ENCODE measurements at regions not wholly inside any gene's neighbourhood (a gene's known extent, or its start where the extent isn't known, plus 50 kb on each side); places are given as distances from the start of the nearest gene placed in this dataset.

DNA sequence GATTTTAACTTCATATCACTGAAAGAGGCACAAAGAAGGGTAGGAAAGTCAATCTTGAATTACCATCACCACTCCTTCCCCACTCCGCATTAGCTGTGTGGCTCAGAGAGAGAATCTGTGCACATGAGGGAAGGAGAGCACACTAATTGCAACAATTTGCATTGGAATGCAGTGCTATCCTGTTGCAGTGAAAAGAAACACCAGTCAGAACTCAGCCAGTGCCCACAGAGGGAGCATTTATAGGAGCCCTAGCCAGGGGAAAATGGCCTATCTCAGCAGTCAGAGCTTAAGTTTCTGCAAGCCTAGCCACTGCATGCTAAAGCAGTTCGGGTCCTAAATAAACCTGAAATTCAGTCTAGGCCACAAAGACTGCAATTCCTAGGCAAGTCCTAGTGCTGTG is 159.4 kb upstream of the AR start:
- H3K36me3 Mint-ChIP-seq (ENCODE audit: low read depth) = no peaks in the 10 kb centered on the region
- no peaks in the 10 kb centered on the region for H3K36me3 ChIP-seq (ENCODE audit: control insufficient read depth, insufficient read depth, low read length)
- H3K27me3 ChIP-seq (ENCODE audit: control insufficient read depth, insufficient read depth, low read length, poor library complexity, severe bottlenecking) = no peaks in the 10 kb centered on the region
- no peaks in the 10 kb centered on the region for H3K4me1 Mint-ChIP-seq
- peaks cover 52% of the 10 kb centered on the region for H3K9me3 Mint-ChIP-seq
- H3K9me3 ChIP-seq (ENCODE audit: control insufficient read depth, low read length) = no peaks in the 10 kb centered on the region
- 80 to 82% methylated on average over 1 to 2 of the region's 2 CpGs for WGBS, 2 experiments (ENCODE audit: insufficient coverage in 1 of 2, insufficient read length in 1 of 2)
- no peaks in the 10 kb centered on the region for H3K27me3 Mint-ChIP-seq (ENCODE audit: insufficient read depth)
- no peak for TF ChIP-seq CTCF (conservative IDR thresholded peaks at IDR 0.05)
- H3K9ac ChIP-seq (ENCODE audit: extremely low read depth, low read length, poor library complexity, severe bottlenecking) = no peak overlapping the region
- DNase-seq = peak; percentile 45
- H3K4me3 Mint-ChIP-seq = no peak overlapping the region
- no peak overlapping the region for H3K27ac ChIP-seq (ENCODE audit: low read depth, low read length)
- H3K4me1 ChIP-seq (ENCODE audit: control insufficient read depth, insufficient read depth, low read length) = no peaks in the 10 kb centered on the region
- no peak overlapping the region for H3K4me3 ChIP-seq (ENCODE audit: low read length)
- no peak overlapping the region for H3K27ac Mint-ChIP-seq

DNA sequence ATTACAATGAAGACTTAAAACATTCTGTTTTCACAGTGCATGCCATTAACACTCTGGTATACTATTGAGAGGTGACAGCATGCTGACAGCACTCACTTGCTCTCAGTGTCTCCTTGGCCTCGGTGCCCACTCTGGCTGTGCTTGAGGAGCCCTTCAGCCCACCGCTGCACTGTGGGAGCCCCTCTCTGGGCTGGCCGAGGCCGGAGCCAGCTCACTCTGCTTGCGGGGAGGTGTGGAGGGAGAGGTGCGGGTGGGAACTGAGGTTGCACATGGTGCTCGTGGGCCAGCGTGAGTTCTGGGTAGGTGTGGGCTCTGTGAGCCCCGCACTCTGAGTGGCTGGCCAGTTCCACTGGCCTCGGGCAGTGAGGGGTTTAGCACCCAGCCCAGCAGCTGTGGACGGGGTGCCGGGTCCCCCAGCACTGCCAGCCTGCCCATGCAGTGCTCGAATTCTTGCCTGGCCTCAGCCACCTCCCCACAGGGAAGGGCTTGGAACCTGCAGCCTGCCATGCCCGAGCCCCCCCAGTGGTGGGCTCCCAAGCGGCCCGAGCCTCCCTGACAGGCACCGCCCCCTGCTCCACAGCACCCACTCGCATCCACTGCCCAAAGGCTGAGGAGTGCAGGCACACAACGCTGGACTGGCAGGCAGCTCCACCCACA is 135.3 kb upstream of the AR start:
- Histone ChIP-seq H3K9ac (ENCODE audit: extremely low read depth, low read length, poor library complexity, severe bottlenecking) (no peak overlapping the region), H3K9me3 (ENCODE audit: control insufficient read depth, low read length) (no peaks in the 10 kb centered on the region), H3K36me3 (ENCODE audit: control insufficient read depth, insufficient read depth, low read length) (no peaks in the 10 kb centered on the region), H3K27ac (ENCODE audit: low read depth, low read length) (no peak overlapping the region), H3K27me3 (ENCODE audit: control insufficient read depth, insufficient read depth, low read length, poor library complexity, severe bottlenecking) (no peaks in the 10 kb centered on the region), H3K4me1 (ENCODE audit: control insufficient read depth, insufficient read depth, low read length) (no peaks in the 10 kb centered on the region), H3K4me3 (ENCODE audit: low read length) (no peak overlapping the region)
- H3K4me3 Mint-ChIP-seq = no peak overlapping the region
- H3K4me1 Mint-ChIP-seq = no peaks in the 10 kb centered on the region
- H3K36me3 Mint-ChIP-seq (ENCODE audit: low read depth) = no peaks in the 10 kb centered on the region
- no peaks in the 10 kb centered on the region for H3K27me3 Mint-ChIP-seq (ENCODE audit: insufficient read depth)
- 88 to 100% methylated on average over 4 to 19 of the region's 19 CpGs for WGBS, 2 experiments (ENCODE audit: insufficient coverage in 1 of 2, insufficient read length in 1 of 2)
- H3K27ac Mint-ChIP-seq = no peak overlapping the region
- no peak for TF ChIP-seq CTCF (conservative IDR thresholded peaks at IDR 0.05)
- H3K9me3 Mint-ChIP-seq = peaks cover 58% of the 10 kb centered on the region
- no peak for DNase-seq

- WGBS, 2 experiments (ENCODE audit: insufficient coverage in 1 of 2, insufficient read length in 1 of 2) = 89% methylated on average over 1 of the region's 2 CpGs; no CpG with 5 or more reads in 1 of the 2 experiments
- H3K4me3 Mint-ChIP-seq = no peak overlapping the region
- no peaks in the 10 kb centered on the region for H3K27me3 Mint-ChIP-seq (ENCODE audit: insufficient read depth)
- H3K4me1 Mint-ChIP-seq = no peaks in the 10 kb centered on the region
- no peaks in the 10 kb centered on the region for H3K27me3 ChIP-seq (ENCODE audit: control insufficient read depth, insufficient read depth, low read length, poor library complexity, severe bottlenecking)
- H3K36me3 Mint-ChIP-seq (ENCODE audit: low read depth) = no peaks in the 10 kb centered on the region
- no peaks in the 10 kb centered on the region for H3K4me1 ChIP-seq (ENCODE audit: control insufficient read depth, insufficient read depth, low read length)
- DNase-seq = no peak
- H3K9me3 Mint-ChIP-seq = peaks cover 65% of the 10 kb centered on the region
- no peak overlapping the region for H3K9ac ChIP-seq (ENCODE audit: extremely low read depth, low read length, poor library complexity, severe bottlenecking)
- no peak overlapping the region for H3K27ac Mint-ChIP-seq
- H3K9me3 ChIP-seq (ENCODE audit: control insufficient read depth, low read length) = peaks cover 5% of the 10 kb centered on the region
- H3K27ac ChIP-seq (ENCODE audit: low read depth, low read length) = no peak overlapping the region
- H3K4me3 ChIP-seq (ENCODE audit: low read length) = no peak overlapping the region
- H3K36me3 ChIP-seq (ENCODE audit: control insufficient read depth, insufficient read depth, low read length) = no peaks in the 10 kb centered on the region
- TF ChIP-seq CTCF (conservative IDR thresholded peaks at IDR 0.05) = no peak
Measured at GRCh38 chrX:67415937-67416336, 127.9 kb upstream of the AR start.
